Upper lobe of left lung (tissue), 6 donors: ENCODE measurements at regions not wholly inside any gene's neighbourhood (a gene's known extent, or its start where the extent isn't known, plus 50 kb on each side); places are given as distances from the start of the nearest gene placed in this dataset.

Source experiments
- ATAC-seq, 2 donors: fragments of 200-7000 bp; cut with Tn5 transposase; one replicate each; pipeline ENCODE4 v1.9.1; 2022; ENCODE audit warnings: mild to moderate bottlenecking in 2 of 2, moderate library complexity in 2 of 2; ENCODE audit not compliant: low FRiP score in 2 of 2
- DNase-seq, 2 donors: peaks; one replicate each; pipeline ENCODE4 v3.0.0-alpha.2; 2019 to 2020
- H3K27ac ChIP-seq, 4 donors: fragments of 200-600 bp; sonication (generic); one replicate each; pipeline ENCODE4 v1.5.1; 2016 to 2019
- H3K27me3 ChIP-seq, 4 donors: fragments of 200-600 bp; sonication (generic); one replicate each; pipeline ENCODE4 v1.5.1; 2017 to 2019
- H3K36me3 ChIP-seq, 4 donors: fragments of 200-600 bp; sonication (generic); one replicate each; pipeline ENCODE4 v1.5.1; 2016 to 2019
- H3K4me1 ChIP-seq, 4 donors: fragments of 200-600 bp; sonication (generic); one replicate each; pipeline ENCODE4 v1.5.1; 2018 to 2019
- H3K4me3 ChIP-seq, 4 donors: fragments of 200-600 bp; sonication (generic); one replicate each; pipeline ENCODE4 v1.5.1; 2017 to 2019; ENCODE audit warnings: mild to moderate bottlenecking in 2 of 4, moderate library complexity in 1 of 4
- H3K9me3 ChIP-seq, 4 donors: fragments of 200-600 bp; sonication (generic); one replicate each; pipeline ENCODE4 v1.5.1; 2018 to 2019
- CTCF ChIP-seq, 6 experiments: fragments of 450-650 bp in 4 of 6; fragments of 200-600 bp in 2 of 6; sonication (generic) in 2 of 6; IDR thresholded peaks; one replicate each; pipeline ENCODE4 v1.5.1; 2016 to 2019; ENCODE audit warnings: antibody characterized with exemption in 6 of 6
- EP300 ChIP-seq, 4 donors: sonication (generic); formaldehyde crosslinking; IDR thresholded peaks; one replicate each; pipeline ENCODE4 v1.5.1; 2017; ENCODE audit warnings: antibody characterized with exemption in 4 of 4, control low read depth in 2 of 4
- POLR2A ChIP-seq, 4 donors: fragments of 450-650 bp; IDR thresholded peaks; one replicate each; pipeline ENCODE4 v1.5.1; 2016 to 2017; ENCODE audit warnings: antibody characterized with exemption in 4 of 4, mild to moderate bottlenecking in 2 of 4
- POLR2AphosphoS5 ChIP-seq, 2 donors: sonication (generic); formaldehyde crosslinking; IDR thresholded peaks; one replicate each; pipeline ENCODE4 v1.5.1; 2017; ENCODE audit warnings: antibody characterized with exemption in 2 of 2
- WGBS, 2 donors: methylation state at CpG; one replicate each; pipeline ENCODE4 v1.1.5; 2017 to 2018; 5-methylcytosine and 5-hydroxymethylcytosine counted together
- donor health status: DM: no; HTN: no; CAD: no; lungs with moderate emphysema.
- donor health status: DM: no; HTN: yes; CAD: no; lungs with severe emphysema.

DNA sequence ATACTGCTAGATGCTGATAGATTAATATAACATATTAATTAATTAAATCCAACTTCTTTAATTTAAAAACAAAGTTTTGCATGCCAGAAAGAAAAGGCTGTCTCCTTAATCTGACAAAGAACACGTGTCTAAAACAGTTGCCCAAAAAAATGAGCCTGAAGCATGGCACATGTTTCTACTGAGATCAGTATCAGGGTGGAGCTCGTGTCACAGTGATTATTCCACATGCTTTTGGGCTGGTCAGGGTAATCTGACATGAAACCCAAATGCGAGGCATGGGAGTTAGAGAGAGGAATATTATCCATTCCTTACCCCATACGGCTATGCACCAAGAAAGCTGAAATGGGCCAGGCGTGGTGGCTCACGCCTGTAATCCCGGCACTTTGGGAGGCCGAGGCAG lies 79.4 kb upstream of the ADRA2C start:
- Histone ChIP-seq H3K4me1 (no peaks in the 10 kb centered on the region), H3K27ac (no peak overlapping the region), H3K4me3 (no peak overlapping the region), H3K9me3 (no peaks in the 10 kb centered on the region), H3K27me3 (no peaks in the 10 kb centered on the region), H3K36me3 (no peaks in the 10 kb centered on the region)
- 84 to 87% methylated on average over 8 of the region's 8 CpGs for WGBS, 2 donors
- DNase-seq (no peak), ATAC-seq (no peak)
- TF ChIP-seq EP300 (IDR thresholded peaks at IDR 0.05) (no peak), CTCF (IDR thresholded peaks at IDR 0.05) (no peak), POLR2A (IDR thresholded peaks at IDR 0.05) (no peak), POLR2AphosphoS5 (IDR thresholded peaks at IDR 0.05) (no peak)

DNA sequence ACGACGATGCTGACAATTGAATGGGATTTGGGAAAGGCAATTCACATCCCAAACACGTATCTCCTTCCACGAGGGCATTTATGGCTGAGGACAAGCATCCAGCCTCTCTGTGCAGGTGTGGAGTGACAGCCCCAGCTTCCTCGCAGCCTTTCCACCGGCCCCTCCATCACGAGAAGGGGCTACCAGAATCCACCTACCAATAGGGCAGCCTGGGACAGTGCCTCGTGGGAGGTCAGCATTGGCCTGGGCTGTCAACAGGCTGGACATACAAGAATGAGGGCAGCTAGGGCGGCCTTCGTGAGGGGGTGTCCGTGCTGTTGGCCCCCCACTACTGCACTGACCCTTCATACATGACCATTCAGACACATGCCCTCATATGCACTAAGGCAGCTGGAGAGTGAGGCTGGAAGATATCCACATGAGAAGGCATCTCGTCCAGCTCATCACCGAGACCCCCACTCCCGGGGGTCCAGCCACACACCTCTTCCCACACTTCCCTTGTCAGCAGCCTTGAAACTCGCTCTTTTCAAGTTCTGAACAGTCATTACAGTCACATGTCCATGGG lies 81.0 kb upstream of the ADRA2C start:
- TF ChIP-seq POLR2AphosphoS5 (IDR thresholded peaks at IDR 0.05) (no peak), POLR2A (IDR thresholded peaks at IDR 0.05) (no peak), CTCF (IDR thresholded peaks at IDR 0.05) (no peak), EP300 (IDR thresholded peaks at IDR 0.05) (no peak)

GRCh38 chr4:3684546-3684945 lies 81.6 kb upstream of the ADRA2C start:
- Histone ChIP-seq H3K4me1 (no peaks in the 10 kb centered on the region), H3K4me3 (no peak overlapping the region), H3K9me3 (no peaks in the 10 kb centered on the region), H3K27me3 (no peaks in the 10 kb centered on the region), H3K36me3 (no peaks in the 10 kb centered on the region), H3K27ac (no peak overlapping the region)
- no peak for ATAC-seq
- peak in 1 of 2 donors; percentile 39 for DNase-seq
- TF ChIP-seq POLR2A (IDR thresholded peaks at IDR 0.05) (no peak), POLR2AphosphoS5 (IDR thresholded peaks at IDR 0.05) (no peak), EP300 (IDR thresholded peaks at IDR 0.05) (no peak), CTCF (IDR thresholded peaks at IDR 0.05) (no peak)
- WGBS, 2 donors, result 83 to 88% methylated on average over 8 of the region's 8 CpGs

More for the DNA sequence above, 81.0 kb upstream of the ADRA2C start:
- DNase-seq (no peak), ATAC-seq (no peak)
- H3K4me3 ChIP-seq, result no peak overlapping the region
- no peaks in the 10 kb centered on the region for H3K27me3 ChIP-seq
- 85% methylated on average over 15 of the region's 15 CpGs for WGBS, 2 donors
- H3K4me1 ChIP-seq, result no peaks in the 10 kb centered on the region
- H3K27ac ChIP-seq, result no peak overlapping the region
- H3K9me3 ChIP-seq, result no peaks in the 10 kb centered on the region
- H3K36me3 ChIP-seq, result no peaks in the 10 kb centered on the region

DNA sequence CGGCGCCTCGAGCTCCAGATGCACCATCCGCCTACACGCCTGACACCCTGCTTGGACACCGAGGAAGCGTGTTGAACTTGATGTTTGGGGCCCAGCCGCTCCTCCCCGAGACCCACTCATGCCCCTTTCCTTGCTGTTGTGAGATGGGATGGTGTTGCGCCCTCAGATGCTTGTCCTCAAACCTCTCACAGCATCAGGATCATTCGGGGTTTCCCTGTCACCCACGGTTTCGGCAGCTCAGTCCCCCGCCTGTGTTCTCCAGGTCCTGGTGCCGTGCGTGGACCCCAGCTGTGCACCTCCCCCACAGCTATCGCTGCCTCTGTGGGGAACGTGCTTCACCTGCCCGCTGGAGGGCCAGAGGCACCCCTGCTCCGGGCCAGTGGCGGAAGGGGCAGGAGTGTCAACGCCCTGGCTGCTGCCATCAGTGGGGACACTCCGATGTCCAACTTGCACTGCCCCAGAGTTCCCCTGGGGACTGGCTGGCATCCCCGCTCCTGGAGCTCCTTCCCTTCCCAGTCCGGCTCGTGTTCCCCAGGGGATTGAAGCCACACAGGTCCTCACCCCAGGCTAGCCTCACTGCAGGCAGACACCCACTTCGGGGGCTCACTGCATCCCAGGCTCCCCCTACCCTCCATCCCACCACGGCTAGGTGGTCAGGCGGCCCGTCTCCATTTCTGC lies 82.3 kb upstream of the ADRA2C start:
- Histone ChIP-seq H3K9me3 (no peaks in the 10 kb centered on the region), H3K4me3 (no peak overlapping the region), H3K4me1 (no peaks in the 10 kb centered on the region), H3K27ac (no peak overlapping the region), H3K27me3 (no peaks in the 10 kb centered on the region), H3K36me3 (no peaks in the 10 kb centered on the region)
- no peak for TF ChIP-seq CTCF (IDR thresholded peaks at IDR 0.05)
- WGBS, 2 donors, result 84 to 88% methylated on average over 26 to 27 of the region's 30 CpGs
- DNase-seq (peak in 1 of 2 donors; percentile 51), ATAC-seq (no peak)
